ENCODE measurements at regions not wholly inside any gene's neighbourhood (a gene's known extent, or its start where the extent isn't known, plus 50 kb on each side); places are given as distances from the start of the nearest gene placed in this dataset.

GRCh38 chr13:97809576-97809975 is 143.9 kb upstream of the IPO5 start:
- H3K27ac ChIP-seq (ENCODE audit: extremely low read depth, low read depth, low read length) = no peak overlapping the region
- H3K79me2 ChIP-seq (ENCODE audit: control insufficient read depth, insufficient read depth, low read length) = no peaks in the 10 kb centered on the region
- no peaks in the 10 kb centered on the region for H3K4me1 ChIP-seq (replicated peaks in 1 of 2; ENCODE audit: control insufficient read depth in 2 of 2, insufficient read depth in 2 of 2, low read length in 2 of 2)
- H3K9me1 ChIP-seq (ENCODE audit: control insufficient read depth, insufficient read depth, low read length) = no peaks in the 10 kb centered on the region
- DNase-seq (ENCODE audit: extremely low read depth in 1 of 4, low spot score in 3 of 4) (no peak), FAIRE-seq (no peak), ATAC-seq (no peak)
- no peaks in the 10 kb centered on the region for H4K20me1 ChIP-seq (replicated peaks; ENCODE audit: control insufficient read depth, insufficient read depth, low read length)
- in situ Hi-C loops (cut with MboI) = no loop called here
- H2AFZ ChIP-seq (ENCODE audit: low read depth, low read length) = no peak overlapping the region
- no peaks in the 10 kb centered on the region for H3K27me3 ChIP-seq (ENCODE audit: control insufficient read depth in 2 of 2, insufficient read depth in 2 of 2, low read length in 2 of 2)
- intact Hi-C loops (cut with micrococcal nuclease) = no loop called here
- H3K9ac ChIP-seq (ENCODE audit: insufficient read depth in 1 of 2, low read depth in 2 of 2, low read length in 2 of 2) = no peak overlapping the region
- ChIA-PET CTCF (ENCODE audit: low intra/inter-chr PET ratio) (no interaction called here), POLR2A (interaction anchor here (0.8 kb wide), 1 partner anchor 999 kb away, joined by 3 read pairs; no protein-coding TSS in a partner anchor)
- H3K36me3 ChIP-seq (ENCODE audit: control insufficient read depth, insufficient read depth, low read length) = no peaks in the 10 kb centered on the region
- no peak overlapping the region for H3K4me2 ChIP-seq (ENCODE audit: insufficient read depth, low read length)
- BruUV-seq (replicated peaks) = no TSS peak
- WGBS (ENCODE audit: insufficient coverage, low coverage, missing lambda C conversion rate) = 4% methylated on average over 2 of the region's 2 CpGs
- no peak overlapping the region for H3K4me3 ChIP-seq
- no peaks in the 10 kb centered on the region for H3K9me3 ChIP-seq (replicated peaks; ENCODE audit: control insufficient read depth, insufficient read depth, low read depth, low read length)
- no peak for TF ChIP-seq POLR2AphosphoS5 (IDR thresholded peaks at IDR 0.05; ENCODE audit: control insufficient read depth, insufficient read depth, low read depth, low read length)
- TF ChIP-seq ZNF695 (CRISPR knock-in tag; IDR thresholded peaks at IDR 0.05) = no peak
- no peak for TF ChIP-seq SMAD1 (IDR thresholded peaks at IDR 0.05; ENCODE audit: low read depth, low read length, partially characterized antibody)
- TF ChIP-seq BACH1 (tag; IDR thresholded peaks at IDR 0.05) = no peak
- TF ChIP-seq USF2 (CRISPR knock-in tag; IDR thresholded peaks at IDR 0.05) = no peak
- TF ChIP-seq ARNT (IDR thresholded peaks at IDR 0.05) = no peak
- no peak for TF ChIP-seq KDM4B (IDR thresholded peaks at IDR 0.05; ENCODE audit: borderline replicate concordance in 2 of 2, low read depth in 1 of 2)
- TF ChIP-seq, protein P1, sequence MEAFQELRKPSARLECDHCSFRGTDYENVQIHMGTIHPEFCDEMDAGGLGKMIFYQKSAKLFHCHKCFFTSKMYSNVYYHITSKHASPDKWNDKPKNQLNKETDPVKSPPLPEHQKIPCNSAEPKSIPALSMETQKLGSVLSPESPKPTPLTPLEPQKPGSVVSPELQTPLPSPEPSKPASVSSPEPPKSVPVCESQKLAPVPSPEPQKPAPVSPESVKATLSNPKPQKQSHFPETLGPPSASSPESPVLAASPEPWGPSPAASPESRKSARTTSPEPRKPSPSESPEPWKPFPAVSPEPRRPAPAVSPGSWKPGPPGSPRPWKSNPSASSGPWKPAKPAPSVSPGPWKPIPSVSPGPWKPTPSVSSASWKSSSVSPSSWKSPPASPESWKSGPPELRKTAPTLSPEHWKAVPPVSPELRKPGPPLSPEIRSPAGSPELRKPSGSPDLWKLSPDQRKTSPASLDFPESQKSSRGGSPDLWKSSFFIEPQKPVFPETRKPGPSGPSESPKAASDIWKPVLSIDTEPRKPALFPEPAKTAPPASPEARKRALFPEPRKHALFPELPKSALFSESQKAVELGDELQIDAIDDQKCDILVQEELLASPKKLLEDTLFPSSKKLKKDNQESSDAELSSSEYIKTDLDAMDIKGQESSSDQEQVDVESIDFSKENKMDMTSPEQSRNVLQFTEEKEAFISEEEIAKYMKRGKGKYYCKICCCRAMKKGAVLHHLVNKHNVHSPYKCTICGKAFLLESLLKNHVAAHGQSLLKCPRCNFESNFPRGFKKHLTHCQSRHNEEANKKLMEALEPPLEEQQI (IDR thresholded peaks at IDR 0.05) = no peak
- no peak for TF ChIP-seq SRF (CRISPR knock-in tag; IDR thresholded peaks at IDR 0.05)
- no peak for TF ChIP-seq ZNF431 (CRISPR knock-in tag; IDR thresholded peaks at IDR 0.05)
- no peak for TF ChIP-seq E2F8 (IDR thresholded peaks at IDR 0.05; ENCODE audit: low read depth, partially characterized antibody)
- TF ChIP-seq RBM25 (IDR thresholded peaks at IDR 0.05; ENCODE audit: low read depth, low read length, severe bottlenecking) = no peak
- TF ChIP-seq TBP (optimal IDR thresholded peaks at IDR 0.05; ENCODE audit: low read depth, low read length) = no peak
- TF ChIP-seq, protein P2, sequence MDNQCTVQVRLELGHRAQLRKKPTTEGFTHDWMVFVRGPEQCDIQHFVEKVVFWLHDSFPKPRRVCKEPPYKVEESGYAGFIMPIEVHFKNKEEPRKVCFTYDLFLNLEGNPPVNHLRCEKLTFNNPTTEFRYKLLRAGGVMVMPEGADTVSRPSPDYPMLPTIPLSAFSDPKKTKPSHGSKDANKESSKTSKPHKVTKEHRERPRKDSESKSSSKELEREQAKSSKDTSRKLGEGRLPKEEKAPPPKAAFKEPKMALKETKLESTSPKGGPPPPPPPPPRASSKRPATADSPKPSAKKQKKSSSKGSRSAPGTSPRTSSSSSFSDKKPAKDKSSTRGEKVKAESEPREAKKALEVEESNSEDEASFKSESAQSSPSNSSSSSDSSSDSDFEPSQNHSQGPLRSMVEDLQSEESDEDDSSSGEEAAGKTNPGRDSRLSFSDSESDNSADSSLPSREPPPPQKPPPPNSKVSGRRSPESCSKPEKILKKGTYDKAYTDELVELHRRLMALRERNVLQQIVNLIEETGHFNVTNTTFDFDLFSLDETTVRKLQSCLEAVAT (IDR thresholded peaks at IDR 0.05) = no peak
- no peak for TF ChIP-seq ZBTB8A (IDR thresholded peaks at IDR 0.05; ENCODE audit: partially characterized antibody)
- no peak for TF ChIP-seq BRCA1 (IDR thresholded peaks at IDR 0.05)
- no peak for TF ChIP-seq BRCA1 (CRISPR knock-in tag; IDR thresholded peaks at IDR 0.05)

All from K562 (cell line).